H1 (cell line): ENCODE measurements at regions not wholly inside any gene's neighbourhood (a gene's known extent, or its start where the extent isn't known, plus 50 kb on each side); places are given as distances from the start of the nearest gene placed in this dataset.

Source experiments
- BRCA1 ChIP-seq: IDR thresholded peaks from 2 replicates; pipeline ENCODE4 v1.6.1; 2012; ENCODE audit warnings: low read depth, low read length, improper control_type of control experiment
- POU5F1 ChIP-seq: IDR thresholded peaks from 2 replicates; pipeline ENCODE4 v1.6.1; 2011; ENCODE audit warnings: low read depth, mild to moderate bottlenecking, low read length, moderate library complexity
- RNF2 ChIP-seq: fragments of 200-900, 300-1000 bp; sonication (generic); IDR thresholded peaks from 2 replicates; pipeline ENCODE4 v1.7.1; 2016; ENCODE audit warnings: borderline replicate concordance, low read depth, mild to moderate bottlenecking, antibody characterized with exemption, low read length; ENCODE audit not compliant: poor library complexity, severe bottlenecking; ENCODE audit errors: missing control alignments
- TF ChIP-seq, protein P1 (sequence below): fragments of 300-600 bp; sonication (generic); IDR thresholded peaks from 2 replicates; pipeline ENCODE4 v1.7.1; 2012; ENCODE audit warnings: low read length, moderate library complexity, mild to moderate bottlenecking, inconsistent platforms; ENCODE audit not compliant: insufficient replicate concordance

DNA sequence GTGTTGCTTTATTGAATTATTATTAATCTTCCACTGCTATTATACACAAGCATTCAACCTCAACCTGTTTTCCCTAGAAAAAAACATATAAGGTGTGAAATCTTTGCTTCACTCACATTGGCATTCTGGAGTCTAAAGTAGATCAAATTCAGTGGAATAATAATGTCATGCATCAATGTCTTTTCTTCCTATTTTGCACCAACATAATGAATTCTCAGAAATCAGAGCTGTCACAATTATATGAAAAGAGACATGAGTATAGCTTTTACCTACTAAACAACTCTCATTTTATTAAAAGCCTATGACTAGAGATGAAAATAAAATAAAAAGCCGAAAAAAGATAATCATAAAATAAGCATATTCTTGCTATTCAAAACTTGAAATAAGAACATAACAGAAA lies 96.3 kb upstream of the QRFPR start (continued):
- TF ChIP-seq, protein P1, sequence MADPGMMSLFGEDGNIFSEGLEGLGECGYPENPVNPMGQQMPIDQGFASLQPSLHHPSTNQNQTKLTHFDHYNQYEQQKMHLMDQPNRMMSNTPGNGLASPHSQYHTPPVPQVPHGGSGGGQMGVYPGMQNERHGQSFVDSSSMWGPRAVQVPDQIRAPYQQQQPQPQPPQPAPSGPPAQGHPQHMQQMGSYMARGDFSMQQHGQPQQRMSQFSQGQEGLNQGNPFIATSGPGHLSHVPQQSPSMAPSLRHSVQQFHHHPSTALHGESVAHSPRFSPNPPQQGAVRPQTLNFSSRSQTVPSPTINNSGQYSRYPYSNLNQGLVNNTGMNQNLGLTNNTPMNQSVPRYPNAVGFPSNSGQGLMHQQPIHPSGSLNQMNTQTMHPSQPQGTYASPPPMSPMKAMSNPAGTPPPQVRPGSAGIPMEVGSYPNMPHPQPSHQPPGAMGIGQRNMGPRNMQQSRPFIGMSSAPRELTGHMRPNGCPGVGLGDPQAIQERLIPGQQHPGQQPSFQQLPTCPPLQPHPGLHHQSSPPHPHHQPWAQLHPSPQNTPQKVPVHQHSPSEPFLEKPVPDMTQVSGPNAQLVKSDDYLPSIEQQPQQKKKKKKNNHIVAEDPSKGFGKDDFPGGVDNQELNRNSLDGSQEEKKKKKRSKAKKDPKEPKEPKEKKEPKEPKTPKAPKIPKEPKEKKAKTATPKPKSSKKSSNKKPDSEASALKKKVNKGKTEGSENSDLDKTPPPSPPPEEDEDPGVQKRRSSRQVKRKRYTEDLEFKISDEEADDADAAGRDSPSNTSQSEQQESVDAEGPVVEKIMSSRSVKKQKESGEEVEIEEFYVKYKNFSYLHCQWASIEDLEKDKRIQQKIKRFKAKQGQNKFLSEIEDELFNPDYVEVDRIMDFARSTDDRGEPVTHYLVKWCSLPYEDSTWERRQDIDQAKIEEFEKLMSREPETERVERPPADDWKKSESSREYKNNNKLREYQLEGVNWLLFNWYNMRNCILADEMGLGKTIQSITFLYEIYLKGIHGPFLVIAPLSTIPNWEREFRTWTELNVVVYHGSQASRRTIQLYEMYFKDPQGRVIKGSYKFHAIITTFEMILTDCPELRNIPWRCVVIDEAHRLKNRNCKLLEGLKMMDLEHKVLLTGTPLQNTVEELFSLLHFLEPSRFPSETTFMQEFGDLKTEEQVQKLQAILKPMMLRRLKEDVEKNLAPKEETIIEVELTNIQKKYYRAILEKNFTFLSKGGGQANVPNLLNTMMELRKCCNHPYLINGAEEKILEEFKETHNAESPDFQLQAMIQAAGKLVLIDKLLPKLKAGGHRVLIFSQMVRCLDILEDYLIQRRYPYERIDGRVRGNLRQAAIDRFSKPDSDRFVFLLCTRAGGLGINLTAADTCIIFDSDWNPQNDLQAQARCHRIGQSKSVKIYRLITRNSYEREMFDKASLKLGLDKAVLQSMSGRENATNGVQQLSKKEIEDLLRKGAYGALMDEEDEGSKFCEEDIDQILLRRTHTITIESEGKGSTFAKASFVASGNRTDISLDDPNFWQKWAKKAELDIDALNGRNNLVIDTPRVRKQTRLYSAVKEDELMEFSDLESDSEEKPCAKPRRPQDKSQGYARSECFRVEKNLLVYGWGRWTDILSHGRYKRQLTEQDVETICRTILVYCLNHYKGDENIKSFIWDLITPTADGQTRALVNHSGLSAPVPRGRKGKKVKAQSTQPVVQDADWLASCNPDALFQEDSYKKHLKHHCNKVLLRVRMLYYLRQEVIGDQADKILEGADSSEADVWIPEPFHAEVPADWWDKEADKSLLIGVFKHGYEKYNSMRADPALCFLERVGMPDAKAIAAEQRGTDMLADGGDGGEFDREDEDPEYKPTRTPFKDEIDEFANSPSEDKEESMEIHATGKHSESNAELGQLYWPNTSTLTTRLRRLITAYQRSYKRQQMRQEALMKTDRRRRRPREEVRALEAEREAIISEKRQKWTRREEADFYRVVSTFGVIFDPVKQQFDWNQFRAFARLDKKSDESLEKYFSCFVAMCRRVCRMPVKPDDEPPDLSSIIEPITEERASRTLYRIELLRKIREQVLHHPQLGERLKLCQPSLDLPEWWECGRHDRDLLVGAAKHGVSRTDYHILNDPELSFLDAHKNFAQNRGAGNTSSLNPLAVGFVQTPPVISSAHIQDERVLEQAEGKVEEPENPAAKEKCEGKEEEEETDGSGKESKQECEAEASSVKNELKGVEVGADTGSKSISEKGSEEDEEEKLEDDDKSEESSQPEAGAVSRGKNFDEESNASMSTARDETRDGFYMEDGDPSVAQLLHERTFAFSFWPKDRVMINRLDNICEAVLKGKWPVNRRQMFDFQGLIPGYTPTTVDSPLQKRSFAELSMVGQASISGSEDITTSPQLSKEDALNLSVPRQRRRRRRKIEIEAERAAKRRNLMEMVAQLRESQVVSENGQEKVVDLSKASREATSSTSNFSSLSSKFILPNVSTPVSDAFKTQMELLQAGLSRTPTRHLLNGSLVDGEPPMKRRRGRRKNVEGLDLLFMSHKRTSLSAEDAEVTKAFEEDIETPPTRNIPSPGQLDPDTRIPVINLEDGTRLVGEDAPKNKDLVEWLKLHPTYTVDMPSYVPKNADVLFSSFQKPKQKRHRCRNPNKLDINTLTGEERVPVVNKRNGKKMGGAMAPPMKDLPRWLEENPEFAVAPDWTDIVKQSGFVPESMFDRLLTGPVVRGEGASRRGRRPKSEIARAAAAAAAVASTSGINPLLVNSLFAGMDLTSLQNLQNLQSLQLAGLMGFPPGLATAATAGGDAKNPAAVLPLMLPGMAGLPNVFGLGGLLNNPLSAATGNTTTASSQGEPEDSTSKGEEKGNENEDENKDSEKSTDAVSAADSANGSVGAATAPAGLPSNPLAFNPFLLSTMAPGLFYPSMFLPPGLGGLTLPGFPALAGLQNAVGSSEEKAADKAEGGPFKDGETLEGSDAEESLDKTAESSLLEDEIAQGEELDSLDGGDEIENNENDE, result no peak
- no peak for TF ChIP-seq RNF2
- TF ChIP-seq BRCA1, result no peak
- TF ChIP-seq POU5F1, result no peak
